ENCODE measurements at regions not wholly inside any gene's neighbourhood (a gene's known extent, or its start where the extent isn't known, plus 50 kb on each side); places are given as distances from the start of the nearest gene placed in this dataset.

DNA sequence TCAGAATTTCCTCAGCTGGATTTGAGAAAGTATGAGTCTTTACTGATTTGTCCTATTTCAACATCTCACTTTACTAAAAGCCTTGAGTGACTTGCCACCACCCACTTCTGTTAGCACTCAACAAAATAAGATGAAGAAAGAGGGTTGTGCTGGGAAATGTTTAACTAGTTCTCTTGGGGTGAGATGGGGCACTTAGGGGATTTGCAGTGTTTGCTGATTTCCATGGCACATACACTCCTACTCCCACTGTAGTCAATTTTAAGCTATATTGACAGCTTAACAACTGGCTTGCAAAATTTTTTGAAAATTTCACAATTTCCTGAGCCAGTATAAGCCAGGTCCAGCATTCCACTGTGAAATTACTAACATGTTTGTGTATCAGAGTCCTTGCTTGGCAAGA is 463.1 kb upstream of the ARHGEF26 start:
- TF ChIP-seq, protein P1, sequence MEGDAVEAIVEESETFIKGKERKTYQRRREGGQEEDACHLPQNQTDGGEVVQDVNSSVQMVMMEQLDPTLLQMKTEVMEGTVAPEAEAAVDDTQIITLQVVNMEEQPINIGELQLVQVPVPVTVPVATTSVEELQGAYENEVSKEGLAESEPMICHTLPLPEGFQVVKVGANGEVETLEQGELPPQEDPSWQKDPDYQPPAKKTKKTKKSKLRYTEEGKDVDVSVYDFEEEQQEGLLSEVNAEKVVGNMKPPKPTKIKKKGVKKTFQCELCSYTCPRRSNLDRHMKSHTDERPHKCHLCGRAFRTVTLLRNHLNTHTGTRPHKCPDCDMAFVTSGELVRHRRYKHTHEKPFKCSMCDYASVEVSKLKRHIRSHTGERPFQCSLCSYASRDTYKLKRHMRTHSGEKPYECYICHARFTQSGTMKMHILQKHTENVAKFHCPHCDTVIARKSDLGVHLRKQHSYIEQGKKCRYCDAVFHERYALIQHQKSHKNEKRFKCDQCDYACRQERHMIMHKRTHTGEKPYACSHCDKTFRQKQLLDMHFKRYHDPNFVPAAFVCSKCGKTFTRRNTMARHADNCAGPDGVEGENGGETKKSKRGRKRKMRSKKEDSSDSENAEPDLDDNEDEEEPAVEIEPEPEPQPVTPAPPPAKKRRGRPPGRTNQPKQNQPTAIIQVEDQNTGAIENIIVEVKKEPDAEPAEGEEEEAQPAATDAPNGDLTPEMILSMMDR (conservative IDR thresholded peaks at IDR 0.05 in 1 of 2, IDR thresholded peaks at IDR 0.05 in 1 of 2; ENCODE audit: low read depth in 1 of 2, low read length in 2 of 2) = no peak
- no peak for TF ChIP-seq EZH2 (IDR thresholded peaks at IDR 0.05; ENCODE audit: low read length, missing control alignments)

Data from fibroblast of lung (primary cell).